ENCODE measurements at regions not wholly inside any gene's neighbourhood (a gene's known extent, or its start where the extent isn't known, plus 50 kb on each side); places are given as distances from the start of the nearest gene placed in this dataset.
"Not testable (repeated sequence)": the region's sequence is repeated elsewhere in the genome, so short reads cannot be mapped to it uniquely, and the experiment has no call there.

DNA sequence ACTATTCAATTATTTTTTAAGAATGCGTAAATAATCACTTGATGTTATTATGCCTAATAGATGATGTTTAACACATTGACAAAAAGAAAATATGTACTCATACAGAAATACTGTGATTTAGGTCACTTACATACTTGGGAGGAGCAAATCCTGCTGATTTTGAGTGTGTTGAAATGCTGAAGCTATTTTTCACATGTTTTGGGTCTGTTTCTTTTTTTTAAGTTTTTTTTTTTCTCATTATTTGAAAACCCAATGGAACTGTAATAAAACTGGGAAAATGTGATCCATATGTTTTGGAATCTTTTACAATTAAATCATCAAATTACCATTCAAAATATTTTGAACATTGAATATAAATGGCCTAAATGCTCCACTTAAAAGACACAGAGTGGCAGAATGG is 366.2 kb upstream of the ADAMTS5 start:
- TF ChIP-seq CTCF (IDR thresholded peaks at IDR 0.05; ENCODE audit: borderline replicate concordance, control extremely low read depth, extremely low read depth, insufficient read depth, missing control alignments) = no peak
- in situ Hi-C loops (cut with MboI; ENCODE audit: low sequenced_read_pairs, unreplicated experiment) = no loop called here
- DNase-seq (ENCODE audit: low spot score) = no peak

GRCh38 chr21:27329255-27329851 is 362.5 kb upstream of the ADAMTS5 start:
- in situ Hi-C loops (cut with MboI; ENCODE audit: low sequenced_read_pairs, unreplicated experiment) = no loop called here
- TF ChIP-seq CTCF (IDR thresholded peaks at IDR 0.05; ENCODE audit: borderline replicate concordance, control extremely low read depth, extremely low read depth, insufficient read depth, missing control alignments) = no peak
- no peak for DNase-seq (ENCODE audit: low spot score)

DNA sequence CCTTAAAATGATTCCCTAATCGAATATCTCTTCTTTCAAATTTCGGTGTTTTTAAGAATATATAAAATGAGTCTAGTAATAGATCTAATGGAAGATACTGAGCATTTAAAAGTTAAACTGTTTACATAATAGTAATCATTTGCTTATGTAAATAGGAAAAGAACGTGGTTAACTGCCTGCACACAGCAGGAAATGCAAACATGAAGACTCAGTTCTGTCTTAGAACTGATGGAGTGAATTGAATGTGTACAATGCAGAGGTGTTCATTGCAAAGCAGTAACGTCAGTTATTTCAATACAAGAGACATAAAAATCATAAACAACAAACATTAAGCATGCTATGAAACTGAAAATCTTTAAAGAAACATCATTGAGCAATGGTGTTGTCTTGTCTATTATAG is 359.4 kb upstream of the ADAMTS5 start:
- no peak for DNase-seq (ENCODE audit: low spot score)
- in situ Hi-C loops (cut with MboI; ENCODE audit: low sequenced_read_pairs, unreplicated experiment) = no loop called here
- TF ChIP-seq CTCF (IDR thresholded peaks at IDR 0.05; ENCODE audit: borderline replicate concordance, control extremely low read depth, extremely low read depth, insufficient read depth, missing control alignments) = no peak

DNA sequence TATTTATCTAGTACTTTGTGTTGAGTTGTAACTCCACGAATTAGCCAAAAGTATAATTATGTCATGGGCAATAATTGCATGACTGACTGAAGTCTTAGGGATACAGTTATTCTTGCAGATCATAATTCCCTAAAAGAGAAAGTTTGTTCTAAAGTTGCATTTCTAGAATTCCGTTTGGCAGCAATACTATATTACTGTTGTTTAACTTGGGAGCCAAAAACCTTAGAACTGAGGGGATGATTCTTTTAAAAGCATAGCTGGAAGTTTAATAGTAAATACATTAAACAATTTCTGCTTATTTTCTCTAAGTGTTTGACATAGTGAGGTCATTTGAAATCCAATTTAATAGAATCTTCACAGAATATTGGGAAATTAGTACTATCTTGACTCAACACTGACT is 356.4 kb upstream of the ADAMTS5 start:
- in situ Hi-C loops (cut with MboI; ENCODE audit: low sequenced_read_pairs, unreplicated experiment) = no loop called here
- no peak for TF ChIP-seq CTCF (IDR thresholded peaks at IDR 0.05; ENCODE audit: borderline replicate concordance, control extremely low read depth, extremely low read depth, insufficient read depth, missing control alignments)
- DNase-seq (ENCODE audit: low spot score) = no peak

DNA sequence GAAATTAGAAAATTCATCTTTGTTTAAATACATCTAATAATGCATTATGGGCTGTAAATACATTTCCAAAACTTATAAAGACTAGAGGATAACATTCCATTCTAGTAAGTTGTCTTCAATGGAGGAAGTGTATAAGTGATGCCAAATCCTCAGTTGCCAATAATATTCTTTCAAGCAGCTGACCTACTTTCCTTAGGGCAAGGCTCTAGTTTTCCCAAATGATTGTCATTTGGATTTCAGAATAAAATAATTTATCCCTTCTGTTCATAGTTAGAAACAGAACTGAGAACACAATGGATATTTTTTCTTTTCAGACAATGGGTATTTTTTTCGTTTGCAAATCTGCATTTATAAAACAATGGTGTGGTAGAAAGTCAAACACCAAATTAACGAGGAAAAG is 354.9 kb upstream of the ADAMTS5 start:
- no peak for DNase-seq (ENCODE audit: low spot score)
- in situ Hi-C loops (cut with MboI; ENCODE audit: low sequenced_read_pairs, unreplicated experiment) = no loop called here
- TF ChIP-seq CTCF (IDR thresholded peaks at IDR 0.05; ENCODE audit: borderline replicate concordance, control extremely low read depth, extremely low read depth, insufficient read depth, missing control alignments) = no peak

DNA sequence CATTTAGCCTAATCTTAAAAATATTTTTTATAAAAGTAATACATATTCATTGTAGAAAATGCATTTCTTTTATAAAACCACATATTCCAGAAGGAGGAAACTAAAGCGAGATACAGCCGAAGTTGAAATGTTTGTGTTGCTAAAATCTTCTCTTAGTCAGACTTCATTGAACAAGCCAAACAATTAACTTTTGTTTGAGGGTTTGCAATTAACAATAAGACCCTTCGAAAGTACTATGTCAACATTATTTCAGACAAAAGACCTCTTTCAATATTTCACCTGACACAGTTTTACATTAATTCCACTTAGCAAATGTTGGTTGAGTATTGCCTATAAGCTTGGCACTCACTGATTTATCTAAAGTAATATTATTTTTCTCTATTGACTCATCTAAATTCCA is 354.0 kb upstream of the ADAMTS5 start:
- TF ChIP-seq CTCF (IDR thresholded peaks at IDR 0.05; ENCODE audit: borderline replicate concordance, control extremely low read depth, extremely low read depth, insufficient read depth, missing control alignments) = no peak
- DNase-seq (ENCODE audit: low spot score) = no peak
- in situ Hi-C loops (cut with MboI; ENCODE audit: low sequenced_read_pairs, unreplicated experiment) = no loop called here

GRCh38 chr21:27317601-27318000 is 350.7 kb upstream of the ADAMTS5 start:
- DNase-seq (ENCODE audit: low spot score); in situ Hi-C loops (cut with MboI; ENCODE audit: low sequenced_read_pairs, unreplicated experiment): not testable (repeated sequence)
